PC-9 (cell line): ENCODE measurements at regions not wholly inside any gene's neighbourhood (a gene's known extent, or its start where the extent isn't known, plus 50 kb on each side); places are given as distances from the start of the nearest gene placed in this dataset.

Experiments used
- BruUV-seq: library from RNA; stranded (reverse); fragments of 400-500 nt; replicated peaks from 2 replicates; lab custom pipeline; 2021; lab: Mats Ljungman, UMichigan
- CTCF ChIA-PET: fragments of 300-600 bp; sonication (Branson Sonifier 250); formaldehyde crosslinking; loops from one replicate; lab custom pipeline; 2022; ENCODE audit warnings: antibody characterized with exemption; lab: Charles Lee
- POLR2A ChIA-PET: fragments of 300-600 bp; sonication (Branson Sonifier 250); formaldehyde crosslinking; loops from one replicate; lab custom pipeline; 2022; ENCODE audit warnings: antibody characterized with exemption; ENCODE audit not compliant: unreplicated experiment; lab: Charles Lee
- DNase-seq, 2 experiments: peaks; one replicate each; pipeline versions ENCODE4 v3.0.0 to v3.0.0-alpha.2; 2015 to 2022; ENCODE audit warnings: mixed read lengths in 1 of 2
- H2AFZ ChIP-seq: fragments of 200-600 bp; sonication (generic); 2 replicates; pipeline ENCODE4 v1.8.1; 2017; ENCODE audit warnings: antibody characterized with exemption
- H3F3A ChIP-seq: fragments of 200-600 bp; sonication (generic); 2 replicates; pipeline ENCODE4 v1.8.1; 2017; ENCODE audit warnings: antibody characterized with exemption, mild to moderate bottlenecking, low read depth; ENCODE audit not compliant: insufficient read depth
- H3K27ac ChIP-seq: fragments of 200-600 bp; sonication (generic); 2 replicates; pipeline ENCODE4 v1.6.1; 2016; ENCODE audit warnings: mixed run types
- H3K27me3 ChIP-seq: fragments of 200-600 bp; sonication (generic); 2 replicates; pipeline ENCODE4 v1.6.1; 2016; ENCODE audit warnings: low read depth, mixed run types; ENCODE audit not compliant: insufficient read depth
- H3K36me3 ChIP-seq: fragments of 200-600 bp; sonication (generic); 2 replicates; pipeline ENCODE4 v1.6.1; 2016; ENCODE audit warnings: low read depth, mixed run types
- H3K4me1 ChIP-seq: fragments of 200-600 bp; sonication (generic); replicated peaks from 2 replicates; pipeline ENCODE4 v1.6.1; 2016; ENCODE audit warnings: mixed run types; ENCODE audit not compliant: insufficient read depth
- H3K4me2 ChIP-seq: fragments of 200-600 bp; sonication (generic); 2 replicates; pipeline ENCODE4 v1.6.1; 2017; ENCODE audit warnings: mixed run types
- H3K4me3 ChIP-seq: fragments of 200-600 bp; sonication (generic); 2 replicates; pipeline ENCODE4 v1.6.1; 2016; ENCODE audit warnings: mixed run types
- H3K79me2 ChIP-seq: fragments of 200-600 bp; sonication (generic); 2 replicates; pipeline ENCODE4 v1.6.1; 2017; ENCODE audit warnings: low read depth, mixed run types
- H3K9me2 ChIP-seq: fragments of 200-600 bp; sonication (generic); 2 replicates; pipeline ENCODE4 v1.8.1; 2017; ENCODE audit warnings: mild to moderate bottlenecking; ENCODE audit not compliant: insufficient read depth
- H3K9me3 ChIP-seq: fragments of 200-600 bp; sonication (generic); 2 replicates; pipeline ENCODE4 v1.8.1; 2016; ENCODE audit warnings: low read depth; ENCODE audit not compliant: insufficient read depth
- H4K20me1 ChIP-seq: fragments of 200-600 bp; sonication (generic); 2 replicates; pipeline ENCODE4 v1.8.1; 2017; ENCODE audit not compliant: insufficient read depth
- CTCF ChIP-seq: fragments of 200-600 bp; sonication (generic); conservative IDR thresholded peaks from 2 replicates; pipeline ENCODE4 v1.6.1; 2017; ENCODE audit warnings: mixed run types, antibody characterized with exemption, mild to moderate bottlenecking, moderate library complexity
- EZH2 ChIP-seq: fragments of 200-600 bp; sonication (generic); IDR thresholded peaks from 2 replicates; pipeline ENCODE4 v1.8.0; 2017; ENCODE audit warnings: antibody characterized with exemption, low read depth
- intact Hi-C: fragments of 100-400 bp; cut with micrococcal nuclease; formaldehyde crosslinking; loops from one replicate; pipeline ENCODE4 v1.10.0; 2022; ENCODE audit not compliant: unreplicated experiment

- peaks cover 7% of the 10 kb centered on the region for H3K4me1 ChIP-seq
- no peak for TF ChIP-seq EZH2
- H3K27me3 ChIP-seq: peaks cover 21% of the 10 kb centered on the region; the same call in 1 of the 2 replicates
- H3K4me3 ChIP-seq: no peak overlapping the region
- no TSS peak for BruUV-seq
- no peak overlapping the region for H3K27ac ChIP-seq
- POLR2A ChIA-PET: no interaction called here
- no peak for DNase-seq
- H4K20me1 ChIP-seq: no peaks in the 10 kb centered on the region
- no peaks in the 10 kb centered on the region for H3K9me3 ChIP-seq
- H3F3A ChIP-seq: no peaks in the 10 kb centered on the region; the same call in 1 of the 2 replicates
- H3K79me2 ChIP-seq: no peaks in the 10 kb centered on the region
- intact Hi-C loops: no loop called here
- H3K4me2 ChIP-seq: no peak overlapping the region
- H2AFZ ChIP-seq: no peak overlapping the region
- CTCF ChIA-PET: no interaction called here
- no peaks in the 10 kb centered on the region for H3K9me2 ChIP-seq
- no peaks in the 10 kb centered on the region for H3K36me3 ChIP-seq
These were observed 90.1 kb downstream of the NCR2 start for GRCh38 chr6:41425511-41425910.

GRCh38 chr6:41426438-41426851, 91.0 kb downstream of the NCR2 start:
- ChIA-PET POLR2A (no interaction called here), CTCF (no interaction called here)
- H3K4me3 ChIP-seq: no peak overlapping the region
- no peak for DNase-seq
- no peaks in the 10 kb centered on the region for H3K36me3 ChIP-seq
- intact Hi-C loops: no loop called here
- no TSS peak for BruUV-seq
- TF ChIP-seq CTCF (no peak), EZH2 (no peak)
- H3K4me1 ChIP-seq: peaks cover 14% of the 10 kb centered on the region
- peaks cover 15% of the 10 kb centered on the region; the same call in 1 of the 2 replicates for H3K27me3 ChIP-seq
- no peak overlapping the region for H3K4me2 ChIP-seq
- no peaks in the 10 kb centered on the region for H3K79me2 ChIP-seq
- no peak overlapping the region for H3K27ac ChIP-seq
- H3K9me3 ChIP-seq: no peaks in the 10 kb centered on the region
- H4K20me1 ChIP-seq: no peaks in the 10 kb centered on the region
- no peaks in the 10 kb centered on the region for H3K9me2 ChIP-seq
- H3F3A ChIP-seq: no peaks in the 10 kb centered on the region; the same call in 1 of the 2 replicates
- no peak overlapping the region for H2AFZ ChIP-seq

GRCh38 chr6:41426888-41427641, 91.7 kb downstream of the NCR2 start:
- no peaks in the 10 kb centered on the region for H3K79me2 ChIP-seq
- ChIA-PET CTCF (no interaction called here), POLR2A (no interaction called here)
- H2AFZ ChIP-seq: no peak overlapping the region
- BruUV-seq: no TSS peak
- no peak overlapping the region for H3K27ac ChIP-seq
- 0 out of 2 replicates have a peak, but pooled peaks cover 11% of the 10 kb centered on the region for H3K27me3 ChIP-seq
- H4K20me1 ChIP-seq: no peaks in the 10 kb centered on the region
- H3K36me3 ChIP-seq: no peaks in the 10 kb centered on the region
- peak overlapping the region; percentile 78 for H3K4me2 ChIP-seq
- H3K9me2 ChIP-seq: no peaks in the 10 kb centered on the region
- H3K4me1 ChIP-seq: peaks cover 14% of the 10 kb centered on the region
- DNase-seq: no peak
- intact Hi-C loops: no loop called here
- H3K9me3 ChIP-seq: no peaks in the 10 kb centered on the region
- H3F3A ChIP-seq: no peaks in the 10 kb centered on the region; the same call in 1 of the 2 replicates
- TF ChIP-seq CTCF: no peak
- H3K4me3 ChIP-seq: no peak overlapping the region
